ENCODE measurements at regions not wholly inside any gene's neighbourhood (a gene's known extent, or its start where the extent isn't known, plus 50 kb on each side); places are given as distances from the start of the nearest gene placed in this dataset.

DNA sequence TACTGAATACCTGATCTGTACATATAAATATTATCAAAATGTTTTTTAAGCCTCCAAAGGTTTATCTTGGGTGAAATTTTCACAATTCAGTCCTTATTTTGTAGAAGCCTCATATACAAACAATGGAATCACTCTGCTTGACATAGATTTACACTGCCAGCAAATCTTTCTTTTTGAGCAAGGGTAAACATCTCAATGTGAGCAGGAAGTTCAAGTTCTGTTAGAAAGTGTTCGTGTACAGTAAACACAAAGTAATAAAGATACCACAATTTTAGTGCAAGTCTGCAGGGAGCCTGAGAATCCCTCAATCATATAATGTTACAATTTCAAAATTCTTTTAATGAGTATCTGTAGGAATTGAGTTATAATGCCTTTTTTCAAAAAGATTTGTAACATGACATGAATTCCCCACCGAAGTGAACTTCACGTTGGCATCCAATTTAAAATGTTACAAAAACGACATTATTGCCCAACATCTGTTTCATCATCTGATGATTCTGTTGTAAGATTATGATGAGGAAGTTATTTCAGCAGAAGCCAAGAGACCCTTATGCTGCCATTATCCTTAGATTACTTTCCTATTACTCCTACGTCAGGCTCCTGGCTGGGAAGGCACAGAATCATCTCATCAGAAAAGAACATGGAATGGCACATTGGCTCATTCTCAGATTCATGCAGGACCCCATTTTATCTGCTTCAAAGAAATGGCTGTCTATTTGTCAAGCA lies 283.9 kb upstream of the ACVR2A start:
- WGBS, 3 donors, result 26 to 42% (median 27%) methylated on average over 5 of the region's 5 CpGs
- no peak for DNase-seq
- no peak overlapping the region for H3K4me3 ChIP-seq
- H3K27ac ChIP-seq, result no peak overlapping the region
- TF ChIP-seq CTCF (IDR thresholded peaks at IDR 0.05), result no peak
- intact Hi-C loops (cut with DNase I), result no loop called here
- no peaks in the 10 kb centered on the region for H3K36me3 ChIP-seq (ENCODE audit: insufficient read depth in 1 of 2, low read depth in 1 of 2)
- H3K27me3 ChIP-seq (ENCODE audit: insufficient read depth in 3 of 3, low read length in 2 of 3), result no peaks in the 10 kb centered on the region
- H3K4me1 ChIP-seq, result no peaks in the 10 kb centered on the region
- ATAC-seq, result no peak
- no peaks in the 10 kb centered on the region for H3K9me3 ChIP-seq

DNA sequence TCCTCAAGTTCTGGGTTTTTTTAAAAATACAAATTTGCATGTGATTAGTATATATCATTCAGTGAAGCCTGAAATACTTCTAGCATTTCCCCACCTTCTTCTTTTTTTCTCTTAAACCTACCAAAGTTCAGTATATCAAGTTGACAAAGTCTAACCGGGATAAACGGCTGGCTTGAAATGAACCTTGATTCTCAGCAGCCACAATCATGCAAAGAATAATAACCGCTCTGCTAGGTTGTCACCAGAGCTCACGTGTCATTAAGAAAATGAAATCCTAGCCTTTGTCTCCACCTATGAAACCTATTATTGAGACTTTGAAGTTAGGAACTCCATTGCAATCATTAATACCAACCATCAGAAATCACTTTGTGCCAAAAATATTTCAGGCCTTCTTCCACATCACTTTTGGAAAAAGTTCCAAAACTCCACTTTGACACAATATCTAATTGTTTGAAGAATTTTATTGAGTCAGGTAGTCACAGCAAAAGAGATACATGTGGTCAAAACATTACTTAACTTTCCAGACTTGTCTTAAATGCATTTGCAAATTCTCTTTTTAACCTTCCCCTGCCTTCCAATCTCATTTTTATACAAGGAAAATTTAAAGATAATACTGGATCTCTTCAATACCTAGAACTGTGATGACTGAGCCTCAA lies 285.6 kb upstream of the ACVR2A start:
- no peaks in the 10 kb centered on the region for H3K36me3 ChIP-seq (ENCODE audit: insufficient read depth in 1 of 2, low read depth in 1 of 2)
- DNase-seq (no peak), ATAC-seq (no peak)
- H3K9me3 ChIP-seq, result no peaks in the 10 kb centered on the region
- no peaks in the 10 kb centered on the region for H3K27me3 ChIP-seq (ENCODE audit: insufficient read depth in 3 of 3, low read length in 2 of 3)
- WGBS, 3 donors, result 80 to 83% (median 83%) methylated on average over 4 of the region's 4 CpGs
- no peak overlapping the region for H3K27ac ChIP-seq
- no peak overlapping the region for H3K4me3 ChIP-seq
- intact Hi-C loops (cut with DNase I), result no loop called here
- no peak for TF ChIP-seq CTCF (IDR thresholded peaks at IDR 0.05)
- H3K4me1 ChIP-seq, result no peaks in the 10 kb centered on the region

DNA sequence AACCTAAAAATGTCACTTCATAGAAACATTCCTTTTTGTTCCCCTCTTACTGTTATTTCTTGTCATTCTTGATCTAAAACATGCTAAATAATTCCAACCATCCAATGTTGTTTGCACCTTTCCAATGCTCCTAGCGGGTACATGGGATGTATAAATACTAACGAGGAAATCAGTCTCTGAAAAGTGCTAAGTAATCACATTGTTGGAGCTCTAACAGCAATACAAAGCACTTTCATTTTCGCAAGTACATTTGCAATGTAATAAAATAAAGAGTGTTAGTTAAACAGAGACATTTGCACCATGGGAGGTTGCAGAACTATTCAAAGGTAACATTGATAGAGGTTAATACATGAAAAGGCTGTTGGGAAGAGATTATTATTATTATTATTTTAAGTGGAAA lies 286.2 kb upstream of the ACVR2A start:
- Histone ChIP-seq H3K9me3 (no peaks in the 10 kb centered on the region), H3K27ac (no peak overlapping the region), H3K27me3 (ENCODE audit: insufficient read depth in 3 of 3, low read length in 2 of 3) (no peaks in the 10 kb centered on the region), H3K36me3 (ENCODE audit: insufficient read depth in 1 of 2, low read depth in 1 of 2) (no peaks in the 10 kb centered on the region), H3K4me3 (no peak overlapping the region), H3K4me1 (no peaks in the 10 kb centered on the region)
- intact Hi-C loops (cut with DNase I), result no loop called here
- no peak for TF ChIP-seq CTCF (IDR thresholded peaks at IDR 0.05)
- 79 to 83% (median 82%) methylated on average over 3 of the region's 3 CpGs for WGBS, 3 donors
- ATAC-seq, result no peak
- DNase-seq, result no peak

DNA sequence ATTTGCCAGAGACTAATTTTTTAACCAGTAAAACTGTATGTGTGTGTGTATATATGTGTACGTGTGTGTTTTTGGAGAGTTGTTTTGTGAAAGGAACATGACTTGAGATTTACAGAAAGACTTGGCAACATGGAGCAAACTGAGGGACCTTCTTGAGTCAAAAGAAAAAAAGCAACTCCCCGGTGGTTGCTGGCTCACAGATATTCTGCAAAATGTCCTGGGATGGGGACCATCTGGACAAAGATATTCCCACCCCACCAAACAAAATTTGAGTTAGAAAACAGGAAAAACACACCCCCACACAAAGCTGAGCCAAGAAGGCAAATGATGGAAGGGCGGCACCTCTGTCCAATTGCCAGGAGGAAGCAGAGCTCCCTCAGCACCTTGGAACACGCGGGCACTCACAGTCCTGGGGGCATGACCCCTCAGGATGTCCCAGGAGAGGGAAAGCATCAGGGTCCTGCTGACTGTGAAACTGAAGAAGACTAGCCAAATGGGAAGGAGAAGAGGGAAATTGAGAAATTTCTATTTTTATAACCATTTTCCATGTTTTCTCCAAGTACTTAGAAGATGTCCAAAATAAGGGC lies 290.2 kb upstream of the ACVR2A start:
- Histone ChIP-seq H3K4me1 (no peaks in the 10 kb centered on the region), H3K4me3 (no peak overlapping the region)

More for the DNA sequence above, 290.2 kb upstream of the ACVR2A start:
- H3K9me3 ChIP-seq, result no peaks in the 10 kb centered on the region
- intact Hi-C loops (cut with DNase I), result loop anchor here in 1 of 2 donors (5.0 kb wide), 1 partner anchor 293 kb away; the partner anchor contains the start of gene ACVR2A
- peak overlapping the region; percentile 57 for H3K27ac ChIP-seq
- TF ChIP-seq CTCF (IDR thresholded peaks at IDR 0.05), result no peak
- ATAC-seq (peak in 2 of 4 donors; percentile 46 to 69), DNase-seq (peak; percentile 23 to 71)
- 46 to 58% (median 55%) methylated on average over 5 of the region's 5 CpGs for WGBS, 3 donors
- no peaks in the 10 kb centered on the region for H3K27me3 ChIP-seq (ENCODE audit: insufficient read depth in 3 of 3, low read length in 2 of 3)
- H3K36me3 ChIP-seq (ENCODE audit: insufficient read depth in 1 of 2, low read depth in 1 of 2), result no peaks in the 10 kb centered on the region

All from psoas muscle (tissue), 7 donors.